ENCODE measurements at regions not wholly inside any gene's neighbourhood (a gene's known extent, or its start where the extent isn't known, plus 50 kb on each side); places are given as distances from the start of the nearest gene placed in this dataset.
A peak's percentile ranks its signal among the peaks of the same experiment; 100 is the strongest.

DNA sequence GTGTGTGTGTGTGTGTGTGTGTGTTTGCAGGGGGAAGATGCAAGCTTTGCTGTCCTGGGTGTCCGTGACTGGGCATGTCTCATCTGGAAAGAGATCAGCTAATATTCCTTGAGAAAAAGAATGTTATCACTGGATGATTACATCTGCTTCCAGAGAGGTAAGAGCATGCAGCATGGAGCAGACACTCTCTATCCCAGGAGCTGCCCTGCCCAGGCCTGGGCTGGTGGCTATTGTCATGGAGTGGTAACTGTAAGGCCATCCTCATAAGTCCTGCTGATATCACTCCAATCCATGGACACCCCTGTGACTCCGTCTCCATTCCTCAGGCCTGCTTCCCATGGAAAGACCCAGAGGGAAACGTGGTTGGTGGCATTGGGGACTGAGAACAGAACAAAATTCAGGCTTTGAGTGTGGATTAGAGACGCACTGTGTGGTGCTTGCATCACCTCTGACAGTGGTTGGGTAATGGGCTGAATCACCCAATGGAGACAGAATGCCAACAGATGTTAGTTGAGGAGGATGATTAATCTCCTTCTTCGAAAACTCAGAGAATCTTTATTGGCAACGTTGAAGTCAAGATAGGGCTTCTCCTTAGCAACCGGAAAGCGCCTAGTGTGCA lies 52.0 kb upstream of the KCNIP1 start:
- ChIA-PET CTCF (ENCODE audit: low intra/inter-chr PET ratio) (no interaction called here), POLR2A (no interaction called here)
- Histone ChIP-seq H3K27me3 (ENCODE audit: control insufficient read depth in 2 of 2, insufficient read depth in 2 of 2, low read length in 2 of 2) (peaks cover 0 to 8% of the 10 kb centered on the region in 2 experiments; a peak in 2 of 5 replicates), H3K4me2 (ENCODE audit: insufficient read depth, low read length) (no peak overlapping the region), H3K4me1 (replicated peaks in 1 of 2; ENCODE audit: control insufficient read depth in 2 of 2, insufficient read depth in 2 of 2, low read length in 2 of 2) (no peaks in the 10 kb centered on the region), H3K79me2 (ENCODE audit: control insufficient read depth, insufficient read depth, low read length) (no peaks in the 10 kb centered on the region), H3K9me1 (ENCODE audit: control insufficient read depth, insufficient read depth, low read length) (no peaks in the 10 kb centered on the region), H3K9ac (ENCODE audit: insufficient read depth in 1 of 2, low read depth in 2 of 2, low read length in 2 of 2) (no peak overlapping the region), H4K20me1 (replicated peaks; ENCODE audit: control insufficient read depth, insufficient read depth, low read length) (no peaks in the 10 kb centered on the region), H3K27ac (ENCODE audit: extremely low read depth, low read depth, low read length) (no peak overlapping the region), H3K9me3 (replicated peaks; ENCODE audit: control insufficient read depth, insufficient read depth, low read depth, low read length) (no peaks in the 10 kb centered on the region), H3K4me3 (no peak overlapping the region), H3K36me3 (ENCODE audit: control insufficient read depth, insufficient read depth, low read length) (no peaks in the 10 kb centered on the region), H2AFZ (ENCODE audit: low read depth, low read length) (no peak overlapping the region)
- no peak for DNase-seq (ENCODE audit: extremely low read depth in 1 of 4, low spot score in 3 of 4)
- 4% methylated on average over 7 of the region's 8 CpGs for WGBS (ENCODE audit: insufficient coverage, low coverage, missing lambda C conversion rate)
- no peak for TF ChIP-seq ZNF583 (CRISPR knock-in tag; IDR thresholded peaks at IDR 0.05)
- no peak for TF ChIP-seq CEBPG (CRISPR knock-in tag; IDR thresholded peaks at IDR 0.05)
- TF ChIP-seq CEBPG (tag; conservative IDR thresholded peaks at IDR 0.05 in 1 of 2, IDR thresholded peaks at IDR 0.05 in 1 of 2), result peak in 1 of 2 experiments; percentile 46; a peak in 2 of 4 replicates
- no peak for ATAC-seq
- in situ Hi-C loops (cut with MboI) (no loop called here), intact Hi-C loops (cut with micrococcal nuclease) (no loop called here)
- BruUV-seq (replicated peaks), result no TSS peak
- FAIRE-seq, result no peak

DNA sequence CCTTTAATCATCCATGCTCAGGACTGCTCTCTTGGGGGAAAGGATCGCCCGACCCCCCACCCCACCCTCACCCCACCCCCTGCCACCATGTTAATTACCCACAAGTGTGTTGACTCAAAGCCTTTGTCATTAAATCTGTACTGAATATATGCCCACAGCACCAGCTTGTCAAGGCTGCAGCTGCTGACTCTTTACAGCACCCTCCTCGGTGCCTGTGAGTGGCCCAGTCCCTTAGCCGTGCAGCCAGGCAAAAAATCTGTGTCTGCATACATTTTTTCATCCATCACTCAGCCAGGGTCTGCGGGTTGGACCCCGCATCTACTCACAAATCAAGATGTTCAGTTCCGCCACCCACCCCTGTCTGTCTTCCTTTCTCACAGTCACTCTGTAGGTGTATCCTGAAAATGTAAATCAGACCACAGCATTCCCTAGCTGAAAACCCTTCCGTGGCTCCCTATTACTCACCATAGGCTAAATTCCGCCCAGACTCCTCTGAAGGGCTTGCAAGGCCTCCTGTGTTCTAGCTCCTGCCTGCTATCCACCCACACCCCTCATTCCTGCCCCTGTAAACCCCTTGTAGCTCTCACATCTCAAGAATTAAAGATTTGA lies 53.7 kb upstream of the KCNIP1 start:
- H3K36me3 ChIP-seq (ENCODE audit: control insufficient read depth, insufficient read depth, low read length), result no peaks in the 10 kb centered on the region
- no peaks in the 10 kb centered on the region for H3K9me3 ChIP-seq (replicated peaks; ENCODE audit: control insufficient read depth, insufficient read depth, low read depth, low read length)
- in situ Hi-C loops (cut with MboI) (no loop called here), intact Hi-C loops (cut with micrococcal nuclease) (no loop called here)
- H3K79me2 ChIP-seq (ENCODE audit: control insufficient read depth, insufficient read depth, low read length), result no peaks in the 10 kb centered on the region
- DNase-seq (ENCODE audit: extremely low read depth in 1 of 4, low spot score in 3 of 4) (no peak), FAIRE-seq (no peak), ATAC-seq (no peak)
- ChIA-PET CTCF (ENCODE audit: low intra/inter-chr PET ratio) (no interaction called here), POLR2A (interaction anchor here (0.7 kb wide), 1 partner anchor 305 kb away, joined by 3 read pairs; no protein-coding TSS in a partner anchor)
- no peak overlapping the region for H3K27ac ChIP-seq (ENCODE audit: extremely low read depth, low read depth, low read length)
- peaks cover 0 to 8% of the 10 kb centered on the region in 2 experiments; a peak in 2 of 5 replicates for H3K27me3 ChIP-seq (ENCODE audit: control insufficient read depth in 2 of 2, insufficient read depth in 2 of 2, low read length in 2 of 2)
- no peaks in the 10 kb centered on the region for H3K9me1 ChIP-seq (ENCODE audit: control insufficient read depth, insufficient read depth, low read length)
- H3K4me1 ChIP-seq (replicated peaks in 1 of 2; ENCODE audit: control insufficient read depth in 2 of 2, insufficient read depth in 2 of 2, low read length in 2 of 2), result no peaks in the 10 kb centered on the region
- no peaks in the 10 kb centered on the region for H4K20me1 ChIP-seq (replicated peaks; ENCODE audit: control insufficient read depth, insufficient read depth, low read length)
- H3K9ac ChIP-seq (ENCODE audit: insufficient read depth in 1 of 2, low read depth in 2 of 2, low read length in 2 of 2), result no peak overlapping the region
- 3% methylated on average over 7 of the region's 9 CpGs for WGBS (ENCODE audit: insufficient coverage, low coverage, missing lambda C conversion rate)
- no TSS peak for BruUV-seq (replicated peaks)
- no peak overlapping the region for H3K4me2 ChIP-seq (ENCODE audit: insufficient read depth, low read length)
- H3K4me3 ChIP-seq, result no peak overlapping the region
- H2AFZ ChIP-seq (ENCODE audit: low read depth, low read length), result no peak overlapping the region
- TF ChIP-seq RBBP5 (IDR thresholded peaks at IDR 0.05; ENCODE audit: borderline replicate concordance, insufficient read depth, low read length, poor library complexity, severe bottlenecking), result no peak
- TF ChIP-seq, protein P1, sequence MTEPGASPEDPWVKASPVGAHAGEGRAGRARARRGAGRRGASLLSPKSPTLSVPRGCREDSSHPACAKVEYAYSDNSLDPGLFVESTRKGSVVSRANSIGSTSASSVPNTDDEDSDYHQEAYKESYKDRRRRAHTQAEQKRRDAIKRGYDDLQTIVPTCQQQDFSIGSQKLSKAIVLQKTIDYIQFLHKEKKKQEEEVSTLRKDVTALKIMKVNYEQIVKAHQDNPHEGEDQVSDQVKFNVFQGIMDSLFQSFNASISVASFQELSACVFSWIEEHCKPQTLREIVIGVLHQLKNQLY (CRISPR knock-in tag; conservative IDR thresholded peaks at IDR 0.05), result no peak
- TF ChIP-seq ZZZ3 (IDR thresholded peaks at IDR 0.05), result no peak
- TF ChIP-seq L3MBTL2 (IDR thresholded peaks at IDR 0.05), result no peak
- no peak for TF ChIP-seq ZNF431 (CRISPR knock-in tag; IDR thresholded peaks at IDR 0.05)
- TF ChIP-seq SOX6 (IDR thresholded peaks at IDR 0.05), result no peak
- TF ChIP-seq, protein P2, sequence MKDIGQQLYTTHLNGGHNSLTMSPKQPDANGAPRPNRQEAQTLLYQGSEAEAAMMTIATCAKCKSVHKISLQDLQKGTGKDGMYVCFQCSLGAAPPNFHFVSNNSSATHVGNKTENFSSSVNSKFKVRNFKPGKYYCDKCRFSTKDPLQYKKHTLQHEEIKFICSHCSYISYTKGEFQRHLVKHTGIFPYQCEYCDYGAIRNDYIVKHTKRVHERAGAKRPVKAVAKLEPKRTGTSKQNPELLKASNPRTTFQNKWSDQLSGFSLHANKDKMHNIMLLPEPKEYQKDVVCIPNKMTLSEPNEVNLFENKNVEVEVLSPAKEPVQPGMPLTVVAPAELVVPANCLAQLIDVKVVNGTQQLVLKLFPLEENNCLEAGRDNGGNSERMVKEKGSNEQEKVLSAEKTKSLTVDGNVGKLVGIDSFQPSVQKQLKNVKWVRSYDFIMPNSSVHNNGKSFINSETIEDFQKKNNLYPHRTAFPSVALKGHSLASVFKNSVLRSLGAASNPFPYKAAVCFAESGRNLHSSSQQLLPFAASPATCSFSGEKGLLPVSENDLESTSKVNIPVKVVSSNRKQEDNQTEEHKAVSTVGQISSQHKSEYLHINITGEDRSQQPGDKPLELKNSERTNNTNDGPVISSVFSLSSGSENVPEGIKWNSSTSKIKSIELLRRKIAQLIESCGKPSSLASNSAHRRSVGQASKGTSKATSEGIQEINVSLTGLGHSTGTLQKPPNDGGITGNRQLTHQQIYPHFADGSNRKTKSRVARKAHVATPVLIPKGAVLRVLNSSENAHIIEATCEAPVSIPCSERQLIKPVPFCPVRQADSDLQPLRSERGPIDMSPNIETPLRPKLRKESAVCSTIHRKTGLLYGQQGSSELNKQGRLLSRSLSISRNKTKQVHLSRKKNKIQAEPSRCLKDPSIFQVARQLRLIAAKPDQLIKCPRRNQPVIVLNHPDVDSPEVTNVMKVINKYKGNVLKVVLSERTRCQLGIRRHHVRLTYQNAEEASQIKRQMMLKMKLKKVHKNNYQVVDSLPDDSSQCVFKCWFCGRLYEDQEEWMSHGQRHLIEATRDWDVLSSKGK (CRISPR knock-in tag; IDR thresholded peaks at IDR 0.05), result no peak
- no peak for TF ChIP-seq CBX2 (IDR thresholded peaks at IDR 0.05; ENCODE audit: insufficient read depth, low read length, poor library complexity, severe bottlenecking)

Data from K562 (cell line).